ENCODE measurements at regions not wholly inside any gene's neighbourhood (a gene's known extent, or its start where the extent isn't known, plus 50 kb on each side); places are given as distances from the start of the nearest gene placed in this dataset.

- Histone ChIP-seq H3K36me3 (ENCODE audit: control insufficient read depth, insufficient read depth, low read length) (no peaks in the 10 kb centered on the region), H3K4me1 (ENCODE audit: control insufficient read depth, insufficient read depth, low read length) (no peaks in the 10 kb centered on the region), H3K9me3 (ENCODE audit: control insufficient read depth, low read depth, low read length) (peaks cover under 1% of the 10 kb centered on the region), H3K27me3 (ENCODE audit: control insufficient read depth, insufficient read depth, low read length) (no peaks in the 10 kb centered on the region), H3K4me3 (ENCODE audit: low read length) (no peak overlapping the region), H3K27ac (ENCODE audit: low read length) (no peak overlapping the region)
- DNase-seq: no peak
- WGBS (ENCODE audit: insufficient coverage, low lambda C conversion rate): no CpG with 5 or more reads among the region's 4 CpGs
Measured at GRCh38 chr14:22227084-22227483, 361.9 kb downstream of the DAD1 start.

- no peak for DNase-seq
- no peak overlapping the region for H3K27ac ChIP-seq (ENCODE audit: low read length)
- WGBS (ENCODE audit: insufficient coverage, low lambda C conversion rate): 100% methylated on average over 1 of the region's 8 CpGs
Measured at GRCh38 chr14:22226381-22226780, 362.6 kb downstream of the DAD1 start.

GRCh38 chr14:22225516-22226140, 363.4 kb downstream of the DAD1 start:
- H3K4me3 ChIP-seq (ENCODE audit: low read length): no peak overlapping the region
- H3K27ac ChIP-seq (ENCODE audit: low read length): no peak overlapping the region
- H3K9me3 ChIP-seq (ENCODE audit: control insufficient read depth, low read depth, low read length): no peaks in the 10 kb centered on the region
- H3K4me1 ChIP-seq (ENCODE audit: control insufficient read depth, insufficient read depth, low read length): no peaks in the 10 kb centered on the region
- 80% methylated on average over 1 of the region's 4 CpGs for WGBS (ENCODE audit: insufficient coverage, low lambda C conversion rate)
- DNase-seq: no peak
- H3K27me3 ChIP-seq (ENCODE audit: control insufficient read depth, insufficient read depth, low read length): no peaks in the 10 kb centered on the region
- H3K36me3 ChIP-seq (ENCODE audit: control insufficient read depth, insufficient read depth, low read length): no peaks in the 10 kb centered on the region

More at GRCh38 chr14:22226381-22226780, 362.6 kb downstream of the DAD1 start:
- Histone ChIP-seq H3K36me3 (ENCODE audit: control insufficient read depth, insufficient read depth, low read length) (no peaks in the 10 kb centered on the region), H3K27me3 (ENCODE audit: control insufficient read depth, insufficient read depth, low read length) (no peaks in the 10 kb centered on the region), H3K9me3 (ENCODE audit: control insufficient read depth, low read depth, low read length) (no peaks in the 10 kb centered on the region), H3K4me3 (ENCODE audit: low read length) (no peak overlapping the region), H3K4me1 (ENCODE audit: control insufficient read depth, insufficient read depth, low read length) (no peaks in the 10 kb centered on the region)

DNA sequence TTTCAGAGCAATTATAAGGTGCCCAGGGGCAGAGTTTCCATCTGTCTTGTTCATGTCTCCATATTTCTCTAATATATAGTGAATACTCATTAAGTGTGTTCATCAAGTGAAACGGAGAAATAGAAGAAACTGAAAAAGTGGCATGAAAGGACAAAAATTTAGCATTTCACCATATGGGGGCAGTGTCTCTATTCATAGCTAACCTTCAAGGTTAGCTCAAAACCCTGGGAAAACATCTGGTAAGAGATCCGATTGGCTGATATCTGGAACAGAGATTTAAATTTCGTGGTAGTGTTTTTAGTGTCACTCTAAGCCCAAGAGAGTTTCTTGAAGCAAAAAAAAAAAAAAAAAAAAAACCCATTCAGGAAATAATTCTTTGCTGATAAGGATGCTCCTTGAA, 367.5 kb downstream of the DAD1 start:
- no peaks in the 10 kb centered on the region for H3K4me1 ChIP-seq (ENCODE audit: control insufficient read depth, insufficient read depth, low read length)
- no peaks in the 10 kb centered on the region for H3K36me3 ChIP-seq (ENCODE audit: control insufficient read depth, insufficient read depth, low read length)
- WGBS (ENCODE audit: insufficient coverage, low lambda C conversion rate): 55% methylated on average over 3 of the region's 3 CpGs
- no peak overlapping the region for H3K27ac ChIP-seq (ENCODE audit: low read length)
- no peaks in the 10 kb centered on the region for H3K27me3 ChIP-seq (ENCODE audit: control insufficient read depth, insufficient read depth, low read length)
- H3K4me3 ChIP-seq (ENCODE audit: low read length): no peak overlapping the region
- no peaks in the 10 kb centered on the region for H3K9me3 ChIP-seq (ENCODE audit: control insufficient read depth, low read depth, low read length)
- no peak for DNase-seq

GRCh38 chr14:22220427-22220826, 368.6 kb downstream of the DAD1 start:
- Histone ChIP-seq H3K27me3 (ENCODE audit: control insufficient read depth, insufficient read depth, low read length) (no peaks in the 10 kb centered on the region), H3K36me3 (ENCODE audit: control insufficient read depth, insufficient read depth, low read length) (no peaks in the 10 kb centered on the region), H3K4me3 (ENCODE audit: low read length) (no peak overlapping the region), H3K27ac (ENCODE audit: low read length) (no peak overlapping the region), H3K4me1 (ENCODE audit: control insufficient read depth, insufficient read depth, low read length) (no peaks in the 10 kb centered on the region), H3K9me3 (ENCODE audit: control insufficient read depth, low read depth, low read length) (no peaks in the 10 kb centered on the region)
- 38% methylated on average over 1 of the region's 1 CpG for WGBS (ENCODE audit: insufficient coverage, low lambda C conversion rate)
- no peak for DNase-seq

DNA sequence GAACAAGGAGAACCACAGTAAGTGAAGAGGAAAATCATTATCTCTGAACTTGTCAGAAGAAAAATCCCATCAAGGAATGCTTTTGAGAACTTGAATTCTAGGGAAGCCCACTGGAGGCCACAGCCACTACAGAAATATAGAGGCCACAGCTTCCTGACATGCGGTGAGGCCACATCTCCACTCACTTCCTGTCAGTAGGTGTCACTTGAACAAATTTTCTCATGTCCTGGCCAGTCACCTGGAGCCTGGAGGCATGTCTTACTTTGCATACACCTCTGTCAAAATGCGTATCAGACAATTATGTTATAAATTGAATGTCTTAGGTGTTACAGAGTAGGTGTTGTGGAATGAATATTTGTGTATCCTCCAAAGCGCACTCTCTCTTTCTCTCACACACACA, 370.3 kb downstream of the DAD1 start:
- H3K27me3 ChIP-seq (ENCODE audit: control insufficient read depth, insufficient read depth, low read length): no peaks in the 10 kb centered on the region
- no peak for DNase-seq
- H3K9me3 ChIP-seq (ENCODE audit: control insufficient read depth, low read depth, low read length): no peaks in the 10 kb centered on the region
- H3K4me3 ChIP-seq (ENCODE audit: low read length): no peak overlapping the region
- H3K36me3 ChIP-seq (ENCODE audit: control insufficient read depth, insufficient read depth, low read length): no peaks in the 10 kb centered on the region
- WGBS (ENCODE audit: insufficient coverage, low lambda C conversion rate): 17% methylated on average over 1 of the region's 3 CpGs
- H3K27ac ChIP-seq (ENCODE audit: low read length): no peak overlapping the region
- H3K4me1 ChIP-seq (ENCODE audit: control insufficient read depth, insufficient read depth, low read length): no peaks in the 10 kb centered on the region

- Histone ChIP-seq H3K9me3 (ENCODE audit: control insufficient read depth, low read depth, low read length) (no peaks in the 10 kb centered on the region), H3K36me3 (ENCODE audit: control insufficient read depth, insufficient read depth, low read length) (no peaks in the 10 kb centered on the region), H3K4me1 (ENCODE audit: control insufficient read depth, insufficient read depth, low read length) (peaks cover 16% of the 10 kb centered on the region), H3K27ac (ENCODE audit: low read length) (no peak overlapping the region), H3K4me3 (ENCODE audit: low read length) (no peak overlapping the region), H3K27me3 (ENCODE audit: control insufficient read depth, insufficient read depth, low read length) (no peaks in the 10 kb centered on the region)
- 83% methylated on average over 1 of the region's 3 CpGs for WGBS (ENCODE audit: insufficient coverage, low lambda C conversion rate)
- DNase-seq: peak; percentile 26 to 52
Measured at GRCh38 chr14:22213120-22213519, 375.9 kb downstream of the DAD1 start.

DNA sequence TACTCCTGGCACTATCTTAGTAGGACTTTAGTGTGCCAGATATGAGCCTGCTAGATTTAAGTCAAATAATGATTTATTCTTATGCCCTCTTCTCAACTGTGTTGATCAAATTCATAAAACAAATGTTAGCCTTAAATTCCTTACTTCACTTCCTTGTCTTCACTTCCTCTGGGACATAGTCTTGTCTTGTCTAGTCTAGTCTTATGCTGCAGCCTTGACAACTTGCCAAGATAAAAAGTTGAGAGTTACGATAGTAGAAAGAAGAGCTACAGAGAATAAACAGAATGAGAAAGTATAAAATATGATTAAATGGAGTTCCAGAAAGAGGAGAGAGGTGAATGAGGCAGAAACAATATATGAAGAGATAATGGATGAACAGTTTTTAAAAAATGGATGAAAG, 378.1 kb downstream of the DAD1 start:
- Histone ChIP-seq H3K4me3 (ENCODE audit: low read length) (no peak overlapping the region), H3K36me3 (ENCODE audit: control insufficient read depth, insufficient read depth, low read length) (no peaks in the 10 kb centered on the region), H3K9me3 (ENCODE audit: control insufficient read depth, low read depth, low read length) (no peaks in the 10 kb centered on the region), H3K27ac (ENCODE audit: low read length) (no peak overlapping the region), H3K4me1 (ENCODE audit: control insufficient read depth, insufficient read depth, low read length) (peaks cover 16% of the 10 kb centered on the region), H3K27me3 (ENCODE audit: control insufficient read depth, insufficient read depth, low read length) (no peaks in the 10 kb centered on the region)
- no peak for DNase-seq
- WGBS (ENCODE audit: insufficient coverage, low lambda C conversion rate): 70% methylated on average over 1 of the region's 1 CpG

DNA sequence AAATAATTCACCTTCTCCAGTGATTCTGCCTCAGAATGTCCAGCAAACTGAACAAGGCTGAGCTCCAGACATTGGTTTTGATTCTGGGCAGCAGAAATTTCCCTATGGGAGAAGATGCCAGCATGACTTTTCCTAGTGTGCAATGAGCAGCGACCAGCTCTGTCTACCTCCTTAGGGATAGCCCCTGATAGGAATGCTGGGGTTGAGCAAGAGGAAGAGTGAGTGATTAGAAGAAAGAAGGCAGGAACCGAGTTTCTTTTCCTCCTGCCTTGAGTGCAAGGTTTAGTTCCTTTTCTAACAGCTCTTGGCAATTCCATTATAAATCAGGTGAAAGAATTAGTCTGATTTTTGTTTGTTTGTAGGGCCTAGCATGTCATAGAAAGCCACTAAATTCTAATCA, 379.0 kb downstream of the DAD1 start:
- WGBS (ENCODE audit: insufficient coverage, low lambda C conversion rate): no CpG with 5 or more reads among the region's 2 CpGs
- Histone ChIP-seq H3K27ac (ENCODE audit: low read length) (peak overlapping the region; percentile 64), H3K4me3 (ENCODE audit: low read length) (no peak overlapping the region), H3K27me3 (ENCODE audit: control insufficient read depth, insufficient read depth, low read length) (no peaks in the 10 kb centered on the region), H3K4me1 (ENCODE audit: control insufficient read depth, insufficient read depth, low read length) (peaks cover 16% of the 10 kb centered on the region), H3K36me3 (ENCODE audit: control insufficient read depth, insufficient read depth, low read length) (no peaks in the 10 kb centered on the region), H3K9me3 (ENCODE audit: control insufficient read depth, low read depth, low read length) (no peaks in the 10 kb centered on the region)
- peak; percentile 50 to 75 for DNase-seq

- H3K27me3 ChIP-seq (ENCODE audit: control insufficient read depth, insufficient read depth, low read length): no peaks in the 10 kb centered on the region
- no peaks in the 10 kb centered on the region for H3K36me3 ChIP-seq (ENCODE audit: control insufficient read depth, insufficient read depth, low read length)
- peaks cover 7% of the 10 kb centered on the region for H3K9me3 ChIP-seq (ENCODE audit: control insufficient read depth, low read depth, low read length)
- H3K4me1 ChIP-seq (ENCODE audit: control insufficient read depth, insufficient read depth, low read length): peaks cover 8% of the 10 kb centered on the region
- peak; percentile 47 to 74 for DNase-seq
- peak overlapping the region; percentile 45 for H3K27ac ChIP-seq (ENCODE audit: low read length)
- no peak overlapping the region for H3K4me3 ChIP-seq (ENCODE audit: low read length)
- WGBS (ENCODE audit: insufficient coverage, low lambda C conversion rate): 80% methylated on average over 1 of the region's 5 CpGs
Measured at GRCh38 chr14:22203036-22203435, 386.0 kb downstream of the DAD1 start.

- Histone ChIP-seq H3K4me3 (ENCODE audit: low read length) (no peak overlapping the region), H3K27me3 (ENCODE audit: control insufficient read depth, insufficient read depth, low read length) (no peaks in the 10 kb centered on the region), H3K36me3 (ENCODE audit: control insufficient read depth, insufficient read depth, low read length) (no peaks in the 10 kb centered on the region), H3K4me1 (ENCODE audit: control insufficient read depth, insufficient read depth, low read length) (peaks cover 8% of the 10 kb centered on the region), H3K9me3 (ENCODE audit: control insufficient read depth, low read depth, low read length) (peaks cover 7% of the 10 kb centered on the region), H3K27ac (ENCODE audit: low read length) (peak overlapping the region; percentile 45)
- 86% methylated on average over 1 of the region's 2 CpGs for WGBS (ENCODE audit: insufficient coverage, low lambda C conversion rate)
- no peak for DNase-seq
Measured at GRCh38 chr14:22202313-22202712, 386.7 kb downstream of the DAD1 start.
